GM19467 (cell line): ENCODE measurements at regions not wholly inside any gene's neighbourhood (a gene's known extent, or its start where the extent isn't known, plus 50 kb on each side); places are given as distances from the start of the nearest gene placed in this dataset.
"Not testable (repeated sequence)": the region's sequence is repeated elsewhere in the genome, so short reads cannot be mapped to it uniquely, and the experiment has no call there.

Experiments used
- ATAC-seq: cut with Tn5 transposase; IDR thresholded peaks from one replicate; pipeline ENCODE4 v1.9.1; 2021; ENCODE audit warnings: mild to moderate bottlenecking, moderate library complexity; ENCODE audit not compliant: unreplicated experiment

- ATAC-seq, result no peak
These were observed 783.3 kb upstream of the CADM2 start for GRCh38 chr3:84175449-84175848.

GRCh38 chr3:84184937-84185336 lies 773.9 kb upstream of the CADM2 start:
- ATAC-seq, result no peak

DNA sequence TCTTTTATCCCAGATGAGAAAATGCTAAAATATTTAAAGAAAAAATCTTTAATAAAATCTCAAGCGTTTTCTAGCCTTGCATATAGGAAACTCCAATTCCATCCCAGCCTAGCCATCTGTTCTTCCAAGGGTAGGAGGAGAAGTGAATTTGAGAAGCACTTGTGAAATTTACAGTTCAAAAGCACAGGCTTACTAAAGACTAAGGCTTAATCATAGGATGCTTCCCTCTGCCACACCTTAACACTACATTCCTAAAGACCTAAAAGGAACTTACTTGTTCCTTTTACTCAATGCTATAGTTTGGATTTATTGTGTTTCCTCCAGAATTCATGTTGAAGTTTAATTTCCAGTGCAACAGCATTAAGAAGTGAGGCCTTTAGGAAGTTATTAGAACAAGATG lies 764.8 kb upstream of the CADM2 start:
- ATAC-seq, result no peak

DNA sequence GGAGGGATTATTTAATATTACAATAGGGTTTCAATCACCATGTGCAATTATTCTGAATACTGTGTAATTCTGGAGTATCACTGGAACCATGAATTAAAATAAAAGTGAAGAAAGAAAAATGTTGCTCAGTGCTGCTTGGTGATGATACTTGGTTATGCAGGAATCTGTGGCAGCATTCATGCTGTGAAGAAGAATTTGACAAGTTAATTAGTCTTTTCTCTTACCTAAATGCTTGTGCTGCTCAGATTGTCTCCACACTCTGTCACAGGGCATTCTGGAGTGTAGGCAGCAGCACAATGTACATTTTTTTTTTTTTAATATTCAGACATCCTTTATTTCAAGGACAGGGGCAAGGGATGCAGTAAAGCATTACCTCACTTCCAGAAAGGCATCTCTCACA lies 749.3 kb upstream of the CADM2 start:
- ATAC-seq, result no peak

GRCh38 chr3:84223512-84223911 lies 735.3 kb upstream of the CADM2 start:
- no peak for ATAC-seq

DNA sequence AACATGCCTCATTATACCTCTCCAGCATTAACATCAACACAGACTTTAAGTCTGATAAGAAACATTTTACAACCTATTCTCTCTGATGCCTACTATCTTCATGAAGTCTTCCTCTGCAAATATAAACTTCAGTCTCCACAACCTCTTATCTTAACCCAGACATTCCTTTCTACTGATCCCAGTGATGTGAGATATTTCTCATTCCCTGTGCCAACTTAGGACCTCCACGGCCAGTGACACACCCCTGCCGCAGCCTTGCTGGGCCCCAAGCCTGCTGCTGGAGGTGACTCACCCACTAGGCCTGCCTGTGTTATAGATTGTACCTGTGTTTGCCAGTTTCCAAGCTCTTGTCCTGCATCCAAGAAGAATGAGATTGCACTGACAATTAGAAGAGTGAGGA lies 734.5 kb upstream of the CADM2 start:
- ATAC-seq, result no peak

- ATAC-seq, result no peak
These were observed 722.5 kb upstream of the CADM2 start for GRCh38 chr3:84236261-84236660.

DNA sequence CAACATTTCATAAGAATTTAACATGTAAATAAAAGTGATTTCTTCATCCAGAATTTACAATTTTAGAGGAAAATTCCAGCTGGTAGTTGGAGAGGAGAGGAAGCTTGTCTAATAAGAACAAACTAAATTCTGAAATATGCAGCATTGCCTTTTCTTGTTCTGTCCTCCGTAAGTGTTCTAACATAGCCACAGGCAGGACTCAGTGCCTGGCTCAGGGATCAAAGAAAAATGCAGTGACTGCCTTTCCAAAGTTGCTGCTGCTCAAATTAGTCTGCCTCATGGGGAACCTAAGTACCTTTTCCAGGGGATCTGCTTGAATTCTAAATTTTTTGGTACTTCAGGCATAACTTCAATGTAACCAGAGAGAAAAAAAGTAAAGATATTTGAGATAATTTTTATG lies 713.0 kb upstream of the CADM2 start:
- ATAC-seq, result no peak

DNA sequence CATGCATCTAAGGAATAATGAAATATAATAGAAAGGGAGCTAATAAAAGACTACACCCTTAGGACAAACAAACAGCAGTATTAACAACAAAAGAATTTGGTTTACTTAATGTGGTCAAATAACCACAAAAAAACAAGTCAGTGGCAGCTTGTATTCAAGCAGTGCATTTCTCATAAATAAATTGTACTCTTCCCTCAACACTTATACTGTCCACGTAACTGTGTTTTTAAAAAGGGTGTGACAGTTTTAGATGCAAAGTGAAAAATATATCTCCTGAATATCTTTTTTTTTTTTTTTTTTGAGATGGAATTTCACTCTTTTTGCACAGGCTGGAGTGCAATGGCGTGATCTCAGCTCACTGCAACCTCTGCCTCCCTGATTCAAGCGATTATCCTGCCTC lies 698.2 kb upstream of the CADM2 start:
- ATAC-seq, result no peak

GRCh38 chr3:84265768-84266167 lies 693.0 kb upstream of the CADM2 start:
- ATAC-seq, result no peak

DNA sequence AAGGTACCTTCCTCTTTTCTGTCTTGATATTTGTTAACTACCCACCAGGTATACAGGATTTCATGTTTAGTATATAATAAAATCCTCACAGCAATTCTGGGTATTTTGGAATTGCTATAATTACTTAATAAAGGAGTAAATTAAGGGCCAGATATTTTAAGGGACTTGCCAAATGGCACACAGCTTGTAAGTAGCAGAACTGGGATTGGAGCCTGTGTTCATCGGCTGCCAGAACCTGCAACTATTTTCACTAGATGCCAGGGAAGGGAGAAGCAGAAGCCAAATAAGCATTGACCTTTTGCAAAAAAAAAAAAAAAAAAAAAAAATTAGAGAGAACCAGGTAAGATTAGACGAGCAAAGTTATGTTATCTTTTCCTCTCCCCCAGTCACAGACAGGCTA lies 683.3 kb upstream of the CADM2 start:
- ATAC-seq, result no peak

DNA sequence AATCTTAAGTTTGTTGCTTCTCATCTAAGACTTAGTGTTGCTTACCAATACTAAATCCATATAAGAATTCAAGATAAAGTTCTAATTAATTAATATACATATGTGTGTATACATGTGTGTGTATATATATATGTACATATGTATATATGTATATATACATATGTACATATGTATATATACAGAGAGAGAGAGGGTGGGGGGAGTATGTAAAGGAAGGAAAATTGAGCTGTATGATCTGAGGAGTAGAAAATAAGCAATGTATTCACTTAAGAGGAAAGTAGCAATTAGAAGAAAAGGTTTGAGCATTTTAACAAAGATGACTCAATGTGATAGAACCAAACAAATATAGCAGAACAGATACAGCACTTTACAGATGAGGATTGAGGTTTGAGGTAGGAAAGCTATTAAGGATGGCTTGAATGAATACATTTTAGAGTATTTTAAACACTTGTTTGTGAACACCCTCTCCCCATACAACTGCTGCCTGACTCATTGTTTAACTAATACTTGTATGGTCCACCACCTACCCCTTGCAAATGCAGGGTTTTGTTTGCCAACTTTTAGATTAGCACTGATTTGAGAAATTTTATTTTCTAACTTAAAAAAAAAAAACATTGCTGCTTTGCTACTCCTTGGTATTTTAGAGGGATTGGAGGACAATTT lies 681.1 kb upstream of the CADM2 start:
- no peak for ATAC-seq

GRCh38 chr3:84292128-84292527 lies 666.7 kb upstream of the CADM2 start:
- no peak for ATAC-seq

DNA sequence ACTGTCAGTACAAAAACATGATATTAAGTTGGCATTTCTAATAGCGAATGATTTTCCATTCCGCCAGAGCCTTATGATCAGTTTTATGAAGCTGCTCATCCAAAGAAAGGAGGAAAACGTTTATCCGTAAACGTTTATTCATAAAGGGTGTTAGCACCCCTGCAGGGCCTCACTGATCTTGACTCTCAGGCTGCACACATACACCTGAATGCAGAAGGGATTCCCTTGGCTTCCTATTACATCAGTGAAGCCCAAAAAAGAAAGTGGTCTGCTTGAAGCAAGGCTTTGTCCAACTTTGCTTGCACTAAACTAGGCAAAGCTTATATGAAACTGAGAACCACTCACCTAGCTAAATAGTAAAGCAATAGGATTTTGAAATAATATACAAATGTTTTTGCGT lies 659.5 kb upstream of the CADM2 start:
- no peak for ATAC-seq

- ATAC-seq, result no peak
These were observed 654.6 kb upstream of the CADM2 start for GRCh38 chr3:84304214-84304613.

DNA sequence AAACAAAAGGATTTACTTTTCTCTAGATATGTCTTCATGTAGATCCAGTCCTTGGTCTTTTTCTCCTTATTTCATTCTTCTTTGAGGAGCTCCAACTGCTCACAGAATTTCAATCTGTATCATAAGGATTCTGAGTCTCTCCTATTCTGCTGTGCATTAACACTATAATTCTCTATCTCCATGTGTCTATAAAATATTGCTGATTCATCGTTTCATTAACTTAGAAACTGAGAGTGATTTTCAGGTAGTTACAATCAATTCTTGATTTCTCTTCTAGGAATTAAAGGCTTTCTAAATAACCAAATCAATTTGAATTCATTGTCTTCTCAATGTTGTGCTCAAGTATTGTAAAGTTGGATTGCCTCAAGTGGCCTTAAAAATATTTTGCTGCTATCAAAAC lies 651.5 kb upstream of the CADM2 start:
- no peak for ATAC-seq

- no peak for ATAC-seq
These were observed 650.4 kb upstream of the CADM2 start for GRCh38 chr3:84308379-84308778.

GRCh38 chr3:84318273-84318809 lies 640.4 kb upstream of the CADM2 start:
- ATAC-seq, result no peak

- not testable (repeated sequence) for ATAC-seq
These were observed 593.1 kb upstream of the CADM2 start for GRCh38 chr3:84365563-84366278.
